ENCODE measurements at regions not wholly inside any gene's neighbourhood (a gene's known extent, or its start where the extent isn't known, plus 50 kb on each side); places are given as distances from the start of the nearest gene placed in this dataset.

- ChIA-PET POLR2A (no interaction called here), CTCF (no interaction called here)
- no peak overlapping the region for H3K27ac Mint-ChIP-seq
- no peak overlapping the region for H3K4me3 Mint-ChIP-seq
- Histone ChIP-seq H3K4me1 (ENCODE audit: insufficient read depth, low read length) (no peaks in the 10 kb centered on the region), H3K36me3 (ENCODE audit: insufficient read depth, low read length) (no peaks in the 10 kb centered on the region), H3K9me3 (ENCODE audit: control insufficient read depth in 1 of 2, insufficient read depth in 1 of 2, low read length in 2 of 2) (no peaks in the 10 kb centered on the region), H3K27ac (ENCODE audit: low read depth in 1 of 2, low read length in 2 of 2) (no peak overlapping the region), H3K27me3 (ENCODE audit: control insufficient read depth in 1 of 2, insufficient read depth in 2 of 2, low read length in 2 of 2) (no peaks in the 10 kb centered on the region), H3K4me3 (ENCODE audit: low read length) (no peak overlapping the region)
- no peaks in the 10 kb centered on the region for H3K9me3 Mint-ChIP-seq
- no peaks in the 10 kb centered on the region for H3K36me3 Mint-ChIP-seq (ENCODE audit: low read depth)
- H3K27me3 Mint-ChIP-seq = no peaks in the 10 kb centered on the region
- DNase-seq (no peak), ATAC-seq (ENCODE audit: poor library complexity) (no peak)
- H3K4me1 Mint-ChIP-seq (ENCODE audit: low read depth) = no peaks in the 10 kb centered on the region
- intact Hi-C loops (cut with DNase I, micrococcal nuclease) = no loop called here
- TF ChIP-seq, protein P1, sequence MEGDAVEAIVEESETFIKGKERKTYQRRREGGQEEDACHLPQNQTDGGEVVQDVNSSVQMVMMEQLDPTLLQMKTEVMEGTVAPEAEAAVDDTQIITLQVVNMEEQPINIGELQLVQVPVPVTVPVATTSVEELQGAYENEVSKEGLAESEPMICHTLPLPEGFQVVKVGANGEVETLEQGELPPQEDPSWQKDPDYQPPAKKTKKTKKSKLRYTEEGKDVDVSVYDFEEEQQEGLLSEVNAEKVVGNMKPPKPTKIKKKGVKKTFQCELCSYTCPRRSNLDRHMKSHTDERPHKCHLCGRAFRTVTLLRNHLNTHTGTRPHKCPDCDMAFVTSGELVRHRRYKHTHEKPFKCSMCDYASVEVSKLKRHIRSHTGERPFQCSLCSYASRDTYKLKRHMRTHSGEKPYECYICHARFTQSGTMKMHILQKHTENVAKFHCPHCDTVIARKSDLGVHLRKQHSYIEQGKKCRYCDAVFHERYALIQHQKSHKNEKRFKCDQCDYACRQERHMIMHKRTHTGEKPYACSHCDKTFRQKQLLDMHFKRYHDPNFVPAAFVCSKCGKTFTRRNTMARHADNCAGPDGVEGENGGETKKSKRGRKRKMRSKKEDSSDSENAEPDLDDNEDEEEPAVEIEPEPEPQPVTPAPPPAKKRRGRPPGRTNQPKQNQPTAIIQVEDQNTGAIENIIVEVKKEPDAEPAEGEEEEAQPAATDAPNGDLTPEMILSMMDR (IDR thresholded peaks at IDR 0.05) = no peak
Observed at GRCh38 chr2:19214682-19215391, 143.6 kb downstream of the OSR1 start.

GRCh38 chr2:19209575-19210341 lies 148.7 kb downstream of the OSR1 start:
- TF ChIP-seq, protein P1 (IDR thresholded peaks at IDR 0.05) = no peak
- Mint-ChIP-seq H3K27ac (no peak overlapping the region), H3K4me3 (no peak overlapping the region), H3K9me3 (no peaks in the 10 kb centered on the region), H3K36me3 (ENCODE audit: low read depth) (no peaks in the 10 kb centered on the region), H3K4me1 (ENCODE audit: low read depth) (no peaks in the 10 kb centered on the region), H3K27me3 (no peaks in the 10 kb centered on the region)
- no peaks in the 10 kb centered on the region for H3K36me3 ChIP-seq (ENCODE audit: insufficient read depth, low read length)
- H3K27ac ChIP-seq (ENCODE audit: low read depth in 1 of 2, low read length in 2 of 2) = no peak overlapping the region
- no peaks in the 10 kb centered on the region for H3K4me1 ChIP-seq (ENCODE audit: insufficient read depth, low read length)
- DNase-seq = no peak
- ChIA-PET CTCF (no interaction called here), POLR2A (no interaction called here)
- H3K27me3 ChIP-seq (ENCODE audit: control insufficient read depth in 1 of 2, insufficient read depth in 2 of 2, low read length in 2 of 2) = no peaks in the 10 kb centered on the region
- no peak overlapping the region for H3K4me3 ChIP-seq (ENCODE audit: low read length)
- intact Hi-C loops (cut with DNase I, micrococcal nuclease) = no loop called here
- no peak for ATAC-seq (ENCODE audit: poor library complexity)
- no peaks in the 10 kb centered on the region for H3K9me3 ChIP-seq (ENCODE audit: control insufficient read depth in 1 of 2, insufficient read depth in 1 of 2, low read length in 2 of 2)

- intact Hi-C loops (cut with DNase I, micrococcal nuclease) = no loop called here
- TF ChIP-seq, protein P1 (IDR thresholded peaks at IDR 0.05) = no peak
- H3K4me3 ChIP-seq (ENCODE audit: low read length) = no peak overlapping the region
- Mint-ChIP-seq H3K4me3 (no peak overlapping the region), H3K36me3 (ENCODE audit: low read depth) (no peaks in the 10 kb centered on the region), H3K4me1 (ENCODE audit: low read depth) (no peaks in the 10 kb centered on the region), H3K9me3 (no peaks in the 10 kb centered on the region), H3K27me3 (no peaks in the 10 kb centered on the region), H3K27ac (no peak overlapping the region)
- no peaks in the 10 kb centered on the region for H3K27me3 ChIP-seq (ENCODE audit: control insufficient read depth in 1 of 2, insufficient read depth in 2 of 2, low read length in 2 of 2)
- no peak overlapping the region for H3K27ac ChIP-seq (ENCODE audit: low read depth in 1 of 2, low read length in 2 of 2)
- ATAC-seq (ENCODE audit: poor library complexity) = no peak
- H3K9me3 ChIP-seq (ENCODE audit: control insufficient read depth in 1 of 2, insufficient read depth in 1 of 2, low read length in 2 of 2) = no peaks in the 10 kb centered on the region
- no peaks in the 10 kb centered on the region for H3K4me1 ChIP-seq (ENCODE audit: insufficient read depth, low read length)
- H3K36me3 ChIP-seq (ENCODE audit: insufficient read depth, low read length) = no peaks in the 10 kb centered on the region
- POLR2A ChIA-PET = no interaction called here
- DNase-seq = no peak
- CTCF ChIA-PET = no interaction called here
Observed at GRCh38 chr2:19208479-19209199, 149.8 kb downstream of the OSR1 start.
